GM13976 (cell line): ENCODE measurements at regions not wholly inside any gene's neighbourhood (a gene's known extent, or its start where the extent isn't known, plus 50 kb on each side); places are given as distances from the start of the nearest gene placed in this dataset.

Source experiments
- DNase-seq: peaks from one replicate; pipeline ENCODE4 v3.0.0; 2012; ENCODE audit warnings: low spot score
- CTCF ChIP-seq: IDR thresholded peaks from 2 replicates; pipeline ENCODE4 v1.5.1; 2012; ENCODE audit warnings: borderline replicate concordance, mild to moderate bottlenecking; ENCODE audit not compliant: insufficient read depth; ENCODE audit errors: extremely low read depth, missing control alignments, control extremely low read depth
- in situ Hi-C: fragments of 300-500 bp; cut with MboI; formaldehyde crosslinking; loops from one replicate; pipeline ENCODE4 v1.12.0; 2022; ENCODE audit warnings: low sequenced_read_pairs, mixed read lengths, inconsistent platforms; ENCODE audit not compliant: unreplicated experiment

- in situ Hi-C loops: no loop called here
- no peak for DNase-seq
Measured at GRCh38 chr3:88807491-88808105, 299.8 kb upstream of the EPHA3 start.

GRCh38 chr3:88809993-88810392, 297.4 kb upstream of the EPHA3 start:
- in situ Hi-C loops: no loop called here
- DNase-seq: no peak
- TF ChIP-seq CTCF: no peak

More at GRCh38 chr3:88807491-88808105, 299.8 kb upstream of the EPHA3 start:
- TF ChIP-seq CTCF: no peak

GRCh38 chr3:88810455-88810854, 297.0 kb upstream of the EPHA3 start:
- no peak for DNase-seq
- in situ Hi-C loops: no loop called here
- TF ChIP-seq CTCF: no peak

- in situ Hi-C loops: no loop called here
- DNase-seq: no peak
- TF ChIP-seq CTCF: no peak
Measured at GRCh38 chr3:88811096-88811495, 296.3 kb upstream of the EPHA3 start.

- TF ChIP-seq CTCF: no peak
- in situ Hi-C loops: no loop called here
- no peak for DNase-seq
Measured at GRCh38 chr3:88812576-88812975, 294.8 kb upstream of the EPHA3 start.

GRCh38 chr3:88816445-88816844, 291.0 kb upstream of the EPHA3 start:
- no peak for TF ChIP-seq CTCF
- DNase-seq: no peak
- in situ Hi-C loops: no loop called here

- no peak for DNase-seq
- in situ Hi-C loops: no loop called here
- no peak for TF ChIP-seq CTCF
Measured at GRCh38 chr3:88824666-88825564, 282.5 kb upstream of the EPHA3 start.
